Large intestine (tissue), 3 donors: ENCODE measurements at regions not wholly inside any gene's neighbourhood (a gene's known extent, or its start where the extent isn't known, plus 50 kb on each side); places are given as distances from the start of the nearest gene placed in this dataset.
A peak's percentile ranks its signal among the peaks of the same experiment; 100 is the strongest.

Experiments
- DNase-seq, 2 donors: peaks; one replicate each; pipeline versions ENCODE4 v3.0.0 to v3.0.0-alpha.2; 2013
- H3K27ac ChIP-seq: one replicate; pipeline ENCODE4 v1.5.1; 2013; ENCODE audit warnings: low read length
- H3K27me3 ChIP-seq: 2 replicates; pipeline ENCODE4 v1.6.1; 2013; ENCODE audit warnings: low read length; ENCODE audit not compliant: control insufficient read depth, insufficient read depth
- H3K36me3 ChIP-seq: 2 replicates; pipeline ENCODE4 v1.6.1; 2013; ENCODE audit warnings: low read length; ENCODE audit not compliant: control insufficient read depth, insufficient read depth
- H3K4me1 ChIP-seq: one replicate; pipeline ENCODE4 v1.6.1; 2013; ENCODE audit warnings: low read length; ENCODE audit not compliant: control insufficient read depth, insufficient read depth
- H3K4me3 ChIP-seq: one replicate; pipeline ENCODE4 v1.5.1; 2013; ENCODE audit warnings: low read length
- H3K9me3 ChIP-seq: one replicate; pipeline ENCODE4 v1.6.1; 2013; ENCODE audit warnings: mild to moderate bottlenecking, low read depth, low read length, moderate library complexity; ENCODE audit not compliant: control insufficient read depth
- WGBS: methylation state at CpG from one replicate; pipeline ENCODE4 v1.1.5; 2013; ENCODE audit warnings: low lambda C conversion rate; ENCODE audit not compliant: insufficient coverage; 5-methylcytosine and 5-hydroxymethylcytosine counted together

DNA sequence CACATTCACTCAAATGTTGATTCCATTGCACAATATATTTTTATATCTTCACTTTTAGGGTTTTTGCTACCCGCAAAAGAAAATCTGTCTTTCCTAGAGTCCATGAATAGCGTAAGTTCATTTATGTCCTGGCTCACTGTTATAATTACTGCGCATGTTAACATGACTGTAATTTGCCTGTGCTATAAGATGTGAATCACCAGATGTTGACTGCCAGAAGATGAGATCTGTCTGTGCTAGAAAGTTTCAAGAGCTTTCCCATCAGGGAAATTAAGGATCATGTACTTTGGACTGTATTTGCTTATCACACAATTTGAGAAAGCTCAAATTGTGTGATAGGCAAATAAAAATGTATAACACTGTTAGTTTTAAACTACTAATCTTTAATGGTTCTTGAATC lies 322.5 kb downstream of the CHL1 start:
- Histone ChIP-seq H3K36me3 (no peaks in the 10 kb centered on the region), H3K27ac (no peak overlapping the region), H3K4me3 (no peak overlapping the region), H3K4me1 (no peaks in the 10 kb centered on the region), H3K27me3 (no peaks in the 10 kb centered on the region), H3K9me3 (no peaks in the 10 kb centered on the region)
- DNase-seq = no peak
- WGBS = 97% methylated on average over 3 of the region's 3 CpGs

DNA sequence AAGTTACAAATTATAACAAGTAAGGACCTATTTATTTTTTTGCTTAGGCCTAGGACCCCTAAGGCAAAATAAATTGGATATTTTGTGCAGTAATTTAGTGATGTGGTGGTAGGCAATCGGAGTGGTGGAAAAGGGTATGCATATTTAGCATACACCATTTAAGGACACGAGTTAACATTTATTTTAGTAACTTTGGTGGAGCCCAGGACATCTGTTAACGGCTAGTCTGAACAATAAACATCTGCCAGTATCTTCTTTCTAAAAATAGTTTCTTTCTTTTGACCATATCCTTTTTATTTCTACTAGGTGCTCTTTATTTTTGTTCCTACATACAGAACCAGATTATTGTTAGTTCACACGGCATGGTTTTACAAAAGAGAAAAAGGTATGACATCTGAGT lies 326.3 kb downstream of the CHL1 start:
- Histone ChIP-seq H3K27ac (no peak overlapping the region), H3K36me3 (no peaks in the 10 kb centered on the region), H3K4me1 (no peaks in the 10 kb centered on the region), H3K9me3 (no peaks in the 10 kb centered on the region), H3K4me3 (no peak overlapping the region), H3K27me3 (no peaks in the 10 kb centered on the region)
- WGBS = 76% methylated on average over 3 of the region's 4 CpGs
- no peak for DNase-seq

DNA sequence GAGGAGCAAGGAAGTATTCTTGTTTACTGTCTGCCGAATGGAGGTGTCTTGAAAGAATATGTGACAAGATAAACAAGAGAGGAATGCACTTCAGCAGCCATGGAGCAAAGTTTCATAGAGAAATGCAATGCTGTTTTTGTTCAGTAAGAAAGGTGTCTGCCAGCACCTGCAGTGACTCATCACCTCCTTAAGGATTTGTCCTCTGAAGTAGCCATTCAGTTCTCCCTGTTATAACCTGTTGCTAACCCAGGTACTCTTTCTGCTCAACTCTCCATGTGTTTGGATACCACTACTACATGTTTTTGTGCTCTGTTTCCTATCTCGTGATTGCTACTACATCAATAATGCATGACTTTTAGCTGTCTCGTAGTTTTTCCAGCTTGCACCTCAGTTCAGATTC lies 328.9 kb downstream of the CHL1 start:
- Histone ChIP-seq H3K27me3 (no peaks in the 10 kb centered on the region), H3K9me3 (no peaks in the 10 kb centered on the region), H3K36me3 (no peaks in the 10 kb centered on the region), H3K4me1 (no peaks in the 10 kb centered on the region), H3K27ac (no peak overlapping the region), H3K4me3 (no peak overlapping the region)
- DNase-seq = no peak
- WGBS = 68% methylated on average over 2 of the region's 3 CpGs

DNA sequence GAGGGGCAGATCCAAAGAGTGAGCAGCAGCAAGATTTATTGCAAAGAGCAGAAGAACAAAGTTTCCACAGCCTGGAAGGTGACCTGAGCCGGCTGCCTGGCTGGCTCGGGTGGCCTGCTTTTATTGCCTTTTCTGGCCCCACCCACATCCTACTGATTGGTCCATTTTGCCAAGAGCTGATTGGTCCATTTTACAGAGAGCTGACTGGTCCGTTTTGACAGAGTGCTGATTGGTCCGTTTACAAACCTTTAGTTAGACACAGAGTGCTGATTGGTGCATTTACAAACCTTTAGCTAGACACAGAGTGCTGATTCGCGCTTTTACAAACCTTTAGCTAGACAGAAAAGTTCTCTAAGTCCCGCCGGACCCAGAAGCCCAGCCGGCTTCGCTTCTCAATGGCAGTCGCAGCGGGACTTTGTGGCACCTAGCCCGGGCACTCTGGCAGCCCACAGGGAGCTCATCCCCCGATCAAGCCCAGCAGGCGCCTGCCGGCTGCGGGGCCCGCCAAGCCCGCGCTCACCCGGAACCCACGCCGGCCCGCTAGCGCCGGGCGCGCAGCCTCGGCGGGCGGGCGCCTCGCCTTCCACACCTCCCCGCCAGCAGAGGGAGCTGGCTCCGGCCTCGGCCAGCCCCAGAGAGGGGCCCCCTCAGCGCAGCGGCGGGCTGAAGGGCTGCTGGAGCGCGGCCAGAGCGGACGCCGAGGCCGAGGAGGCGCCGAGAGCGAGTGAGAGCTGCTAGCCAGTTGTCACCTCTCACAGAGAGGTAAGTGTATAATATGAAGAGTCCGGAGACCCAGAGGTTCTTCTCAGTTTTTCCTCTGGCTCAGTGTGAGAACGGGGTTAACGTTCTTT lies 339.2 kb downstream of the CHL1 start:
- H3K9me3 ChIP-seq = no peaks in the 10 kb centered on the region
- H3K4me1 ChIP-seq = no peaks in the 10 kb centered on the region
- no CpG with 5 or more reads among the region's 51 CpGs for WGBS
- peak overlapping the region; percentile 50 for H3K4me3 ChIP-seq
- peak in 1 of 2 donors; percentile 41 for DNase-seq
- H3K27me3 ChIP-seq = no peaks in the 10 kb centered on the region
- H3K27ac ChIP-seq = no peak overlapping the region
- no peaks in the 10 kb centered on the region for H3K36me3 ChIP-seq

DNA sequence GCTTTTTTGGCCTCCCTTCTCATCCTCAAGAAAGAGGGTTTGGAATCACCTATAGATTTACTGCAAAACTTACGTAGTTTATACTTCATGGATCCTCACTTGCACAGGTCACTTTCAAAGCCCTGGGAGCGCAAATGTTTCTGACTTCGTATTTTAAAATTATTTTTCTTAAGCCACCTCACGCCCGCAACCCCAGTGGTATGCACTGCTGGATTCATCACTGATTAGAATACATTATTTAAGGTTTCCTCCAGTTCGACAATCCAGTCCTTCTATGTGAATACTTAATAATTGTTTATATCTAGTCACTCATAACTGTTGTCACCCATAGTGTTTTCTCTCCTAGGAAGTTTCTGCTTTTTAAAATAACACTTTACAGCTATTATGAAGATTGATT lies 339.9 kb downstream of the CHL1 start:
- no peak for DNase-seq
- no peaks in the 10 kb centered on the region for H3K9me3 ChIP-seq
- no peaks in the 10 kb centered on the region for H3K27me3 ChIP-seq
- no peaks in the 10 kb centered on the region for H3K36me3 ChIP-seq
- no peaks in the 10 kb centered on the region for H3K4me1 ChIP-seq
- H3K27ac ChIP-seq = no peak overlapping the region
- WGBS = 92% methylated on average over 4 of the region's 6 CpGs
- H3K4me3 ChIP-seq = peak overlapping the region; percentile 50

DNA sequence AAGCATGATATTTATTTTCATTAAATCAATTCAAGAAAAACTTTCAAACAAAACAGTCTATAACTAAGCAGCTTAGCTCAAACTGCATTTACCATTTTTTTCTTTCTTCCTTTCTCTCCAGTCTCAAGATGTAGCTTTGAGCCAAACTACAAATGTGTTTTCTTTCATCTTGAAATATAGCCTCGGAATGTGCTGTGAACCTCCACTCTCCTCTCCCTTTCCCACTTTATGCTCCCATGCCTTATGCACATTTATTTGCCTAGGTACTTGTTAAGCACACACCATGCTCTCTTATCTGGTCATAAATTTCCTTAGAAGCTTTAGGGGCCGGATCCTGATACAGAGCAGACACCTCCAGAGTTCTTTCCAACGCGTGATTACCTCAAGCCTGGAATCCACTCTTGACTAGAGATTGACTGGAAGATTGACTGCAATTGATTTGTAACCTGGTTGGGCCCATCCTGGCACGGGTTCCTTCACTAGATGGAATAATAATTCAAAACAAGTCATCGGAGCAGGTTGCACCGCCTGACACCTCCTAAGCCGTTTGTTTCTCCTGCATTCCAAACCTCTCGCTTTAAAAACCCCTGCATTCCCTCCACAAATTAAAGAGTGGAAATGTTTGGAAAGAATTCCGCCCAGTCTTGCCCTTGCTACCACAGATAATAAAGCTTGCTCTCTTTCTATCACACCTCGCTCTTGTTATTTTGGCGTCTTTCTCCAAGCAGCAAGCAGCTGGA lies 344.7 kb downstream of the CHL1 start:
- no peaks in the 10 kb centered on the region for H3K9me3 ChIP-seq
- 17% methylated on average over 4 of the region's 12 CpGs for WGBS
- no peak overlapping the region for H3K4me3 ChIP-seq
- H3K36me3 ChIP-seq = no peaks in the 10 kb centered on the region
- H3K27me3 ChIP-seq = no peaks in the 10 kb centered on the region
- no peak overlapping the region for H3K27ac ChIP-seq
- H3K4me1 ChIP-seq = no peaks in the 10 kb centered on the region
- DNase-seq = peak in 1 of 2 donors; percentile 12

DNA sequence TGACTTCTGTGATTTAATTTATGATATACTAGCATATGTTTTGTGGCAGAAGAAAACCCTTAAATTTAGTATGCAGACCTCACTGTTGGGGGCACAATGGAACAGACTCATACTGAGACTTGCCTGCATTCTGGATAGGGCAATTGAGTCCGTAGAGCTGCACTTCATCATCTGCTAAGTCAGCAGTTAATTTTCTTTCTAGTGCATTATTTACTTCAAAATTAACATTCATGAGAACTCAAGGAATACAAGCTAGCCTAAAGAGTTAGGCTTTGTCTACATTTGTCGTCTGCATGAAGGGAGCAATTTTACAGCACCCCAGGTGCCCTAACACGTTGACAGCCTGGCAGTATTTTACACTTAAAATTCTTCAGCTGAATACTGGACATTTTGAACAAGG lies 345.5 kb downstream of the CHL1 start:
- Histone ChIP-seq H3K4me3 (no peak overlapping the region), H3K27me3 (no peaks in the 10 kb centered on the region), H3K9me3 (no peaks in the 10 kb centered on the region), H3K36me3 (no peaks in the 10 kb centered on the region), H3K4me1 (no peaks in the 10 kb centered on the region), H3K27ac (no peak overlapping the region)
- no peak for DNase-seq
- 83% methylated on average over 1 of the region's 3 CpGs for WGBS

DNA sequence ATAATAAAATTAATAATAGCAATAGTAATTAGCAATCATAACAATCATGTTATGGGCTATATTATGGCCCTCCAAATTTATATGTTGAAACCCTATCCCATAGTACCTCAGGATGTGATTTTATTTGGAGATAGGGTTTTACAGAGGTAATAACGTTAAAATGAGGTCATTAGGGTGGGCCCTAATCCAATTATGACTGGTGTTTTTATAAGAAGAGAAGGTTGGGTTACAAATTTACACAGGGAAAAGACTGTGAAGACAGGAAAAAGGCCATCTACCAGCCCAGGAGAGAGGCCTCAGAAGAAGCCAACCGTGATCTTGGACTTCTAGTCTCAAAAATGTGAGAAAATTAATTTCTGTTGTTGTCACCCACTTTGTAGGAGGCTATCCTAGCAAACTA lies 353.1 kb downstream of the CHL1 start:
- Histone ChIP-seq H3K27me3 (no peaks in the 10 kb centered on the region), H3K27ac (no peak overlapping the region), H3K9me3 (no peaks in the 10 kb centered on the region), H3K4me3 (no peak overlapping the region), H3K36me3 (no peaks in the 10 kb centered on the region), H3K4me1 (no peaks in the 10 kb centered on the region)
- DNase-seq = no peak
- no CpG with 5 or more reads among the region's 2 CpGs for WGBS

DNA sequence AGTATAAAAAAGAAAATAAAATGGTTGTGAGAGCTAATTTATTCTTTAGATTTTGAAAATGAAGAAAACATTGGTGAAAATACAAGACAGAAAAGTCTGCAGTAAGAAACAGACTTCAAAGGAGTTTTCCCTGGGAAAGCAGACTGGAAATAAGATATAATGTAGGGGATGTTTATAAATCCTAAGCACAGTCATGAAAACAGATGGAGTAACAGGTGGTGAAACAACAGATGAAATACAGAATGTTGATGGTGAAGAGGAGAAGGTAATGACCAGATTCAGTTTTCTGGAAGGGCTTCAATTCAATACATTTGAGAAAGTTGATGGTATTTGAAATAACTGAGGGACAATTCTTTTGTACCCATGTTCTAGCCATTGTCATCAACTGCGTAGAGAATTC lies 353.9 kb downstream of the CHL1 start:
- no peak overlapping the region for H3K4me3 ChIP-seq
- H3K27me3 ChIP-seq = no peaks in the 10 kb centered on the region
- no peaks in the 10 kb centered on the region for H3K36me3 ChIP-seq
- no peaks in the 10 kb centered on the region for H3K9me3 ChIP-seq
- H3K27ac ChIP-seq = no peak overlapping the region
- 100% methylated on average over 1 of the region's 1 CpG for WGBS
- H3K4me1 ChIP-seq = no peaks in the 10 kb centered on the region
- no peak for DNase-seq

DNA sequence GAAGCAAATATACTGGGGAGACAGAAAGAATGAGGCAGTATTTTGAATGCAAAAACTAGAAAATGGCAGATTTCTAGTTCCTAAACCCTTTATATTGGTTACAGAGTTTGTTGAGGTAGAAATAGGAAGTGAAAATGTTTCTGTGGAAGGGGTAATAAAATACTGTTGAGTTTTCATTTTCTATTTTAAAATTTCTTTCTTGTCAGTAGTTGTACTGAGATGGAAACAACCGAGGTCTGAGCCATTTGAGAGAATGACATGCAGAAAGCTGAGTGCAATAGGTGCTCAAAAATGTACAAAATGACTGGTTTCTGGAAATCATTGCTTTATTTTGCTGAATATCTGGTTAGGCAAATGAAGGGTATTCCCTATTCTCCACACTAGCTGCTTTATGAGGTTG lies 361.4 kb downstream of the CHL1 start:
- Histone ChIP-seq H3K27me3 (no peaks in the 10 kb centered on the region), H3K36me3 (no peaks in the 10 kb centered on the region), H3K27ac (no peak overlapping the region), H3K9me3 (no peaks in the 10 kb centered on the region), H3K4me1 (no peaks in the 10 kb centered on the region), H3K4me3 (no peak overlapping the region)
- WGBS = 83% methylated on average over 1 of the region's 1 CpG
- DNase-seq = no peak
